ENCODE measurements at regions not wholly inside any gene's neighbourhood (a gene's known extent, or its start where the extent isn't known, plus 50 kb on each side); places are given as distances from the start of the nearest gene placed in this dataset.

DNA sequence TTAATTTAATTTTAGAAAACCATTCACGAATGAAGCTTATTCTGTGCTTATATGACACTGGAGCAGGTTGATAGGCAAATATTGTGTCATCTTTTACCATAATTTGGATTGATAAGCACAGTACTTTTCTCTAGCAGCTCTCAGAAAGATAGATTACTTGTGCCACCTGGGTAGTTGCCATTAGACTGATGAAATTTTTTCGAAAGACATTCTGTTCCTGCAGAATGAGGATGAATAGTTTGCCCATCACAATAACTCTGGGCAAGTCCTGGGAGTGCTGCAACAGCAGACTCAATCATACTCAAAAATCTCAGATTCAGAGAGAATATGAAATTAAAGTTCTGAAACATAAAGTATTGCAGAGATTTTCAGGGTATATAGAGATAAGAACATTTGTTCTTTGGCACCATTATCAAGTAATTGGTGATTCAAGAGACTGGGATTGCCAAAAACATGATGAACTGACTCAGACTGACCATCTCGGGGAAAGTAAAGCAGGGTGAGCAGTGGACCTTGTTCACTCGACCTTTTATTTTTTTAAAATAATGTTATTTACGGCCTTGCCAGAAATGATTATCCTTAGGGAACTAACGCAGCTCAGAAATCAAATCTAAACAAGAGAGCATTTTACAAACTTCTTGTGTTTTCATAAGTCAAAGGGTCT lies 65.8 kb upstream of the PTCHD4 start:
- no peak for DNase-seq (ENCODE audit: extremely low spot score, unreplicated experiment)
- Mint-ChIP-seq H3K27me3 (ENCODE audit: unreplicated experiment) (no peaks in the 10 kb centered on the region), H3K36me3 (ENCODE audit: unreplicated experiment) (no peaks in the 10 kb centered on the region), H3K9me3 (ENCODE audit: unreplicated experiment) (no peaks in the 10 kb centered on the region), H3K4me3 (ENCODE audit: unreplicated experiment) (no peak overlapping the region), H3K4me1 (ENCODE audit: unreplicated experiment) (no peaks in the 10 kb centered on the region), H3K27ac (ENCODE audit: unreplicated experiment) (no peak overlapping the region)
- TF ChIP-seq, protein P1, sequence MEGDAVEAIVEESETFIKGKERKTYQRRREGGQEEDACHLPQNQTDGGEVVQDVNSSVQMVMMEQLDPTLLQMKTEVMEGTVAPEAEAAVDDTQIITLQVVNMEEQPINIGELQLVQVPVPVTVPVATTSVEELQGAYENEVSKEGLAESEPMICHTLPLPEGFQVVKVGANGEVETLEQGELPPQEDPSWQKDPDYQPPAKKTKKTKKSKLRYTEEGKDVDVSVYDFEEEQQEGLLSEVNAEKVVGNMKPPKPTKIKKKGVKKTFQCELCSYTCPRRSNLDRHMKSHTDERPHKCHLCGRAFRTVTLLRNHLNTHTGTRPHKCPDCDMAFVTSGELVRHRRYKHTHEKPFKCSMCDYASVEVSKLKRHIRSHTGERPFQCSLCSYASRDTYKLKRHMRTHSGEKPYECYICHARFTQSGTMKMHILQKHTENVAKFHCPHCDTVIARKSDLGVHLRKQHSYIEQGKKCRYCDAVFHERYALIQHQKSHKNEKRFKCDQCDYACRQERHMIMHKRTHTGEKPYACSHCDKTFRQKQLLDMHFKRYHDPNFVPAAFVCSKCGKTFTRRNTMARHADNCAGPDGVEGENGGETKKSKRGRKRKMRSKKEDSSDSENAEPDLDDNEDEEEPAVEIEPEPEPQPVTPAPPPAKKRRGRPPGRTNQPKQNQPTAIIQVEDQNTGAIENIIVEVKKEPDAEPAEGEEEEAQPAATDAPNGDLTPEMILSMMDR (IDR thresholded peaks at IDR 0.05), result no peak

GRCh38 chr6:48169635-48170034 lies 58.6 kb upstream of the PTCHD4 start:
- Mint-ChIP-seq H3K4me3 (ENCODE audit: unreplicated experiment) (no peak overlapping the region), H3K4me1 (ENCODE audit: unreplicated experiment) (no peaks in the 10 kb centered on the region), H3K27me3 (ENCODE audit: unreplicated experiment) (no peaks in the 10 kb centered on the region), H3K36me3 (ENCODE audit: unreplicated experiment) (no peaks in the 10 kb centered on the region), H3K9me3 (ENCODE audit: unreplicated experiment) (no peaks in the 10 kb centered on the region), H3K27ac (ENCODE audit: unreplicated experiment) (no peak overlapping the region)
- DNase-seq (ENCODE audit: extremely low spot score, unreplicated experiment), result no peak
- TF ChIP-seq, protein P1 (IDR thresholded peaks at IDR 0.05), result no peak
